ACHN (cell line): ENCODE measurements at regions not wholly inside any gene's neighbourhood (a gene's known extent, or its start where the extent isn't known, plus 50 kb on each side); places are given as distances from the start of the nearest gene placed in this dataset.
"Not testable (repeated sequence)": the region's sequence is repeated elsewhere in the genome, so short reads cannot be mapped to it uniquely, and the experiment has no call there.

Experiments used
- DNase-seq: peaks from one replicate; pipeline ENCODE4 v3.0.0-alpha.2; 2015
- in situ Hi-C: cut with HindIII; loops from 2 replicates; pipeline ENCODE4 v1.10.0; 2017; ENCODE audit warnings: low sequenced_read_pairs, low pct_ligation_motif_present, low pct_unique_long_range_greater_than_20kb

DNA sequence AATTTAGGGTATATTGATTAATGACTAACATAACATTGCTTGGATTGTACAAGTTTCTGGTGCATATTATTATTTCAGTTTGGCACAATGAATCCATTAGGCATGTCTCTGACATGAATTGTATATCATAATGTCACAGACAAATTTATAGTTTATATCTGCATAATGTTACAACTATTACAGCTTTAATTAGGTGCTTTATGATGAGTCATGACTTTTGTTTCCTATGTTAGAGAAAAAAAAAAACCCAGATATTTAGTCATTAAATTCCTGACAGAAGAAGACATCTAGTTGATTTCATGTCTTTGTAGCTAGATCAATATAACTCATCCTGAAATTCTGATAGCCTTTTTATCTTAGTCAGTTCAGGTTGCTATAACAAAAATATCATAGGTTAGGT is 385.7 kb upstream of the EPHA5 start:
- no peak for DNase-seq

DNA sequence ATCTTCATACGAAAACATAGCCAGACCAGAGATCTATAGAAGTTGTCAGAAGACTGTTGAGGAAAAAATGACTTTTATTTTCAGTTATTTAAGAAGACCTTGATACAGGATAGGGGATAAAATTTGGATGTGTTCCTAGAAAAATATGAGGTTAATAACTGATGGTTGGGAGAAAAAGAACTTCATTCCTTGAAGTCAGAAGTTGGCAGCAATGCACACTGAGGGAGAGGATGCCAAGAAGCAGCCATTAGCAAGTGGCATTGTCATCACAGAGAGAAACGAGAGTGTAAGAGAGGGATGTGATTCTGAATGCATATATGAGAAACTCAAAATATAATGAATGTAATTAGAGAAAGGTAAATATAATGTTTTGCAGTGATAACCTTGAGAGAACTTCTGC is 382.1 kb upstream of the EPHA5 start:
- in situ Hi-C loops = no loop called here
- DNase-seq = no peak

More for the DNA sequence above, 385.7 kb upstream of the EPHA5 start:
- in situ Hi-C loops = no loop called here

DNA sequence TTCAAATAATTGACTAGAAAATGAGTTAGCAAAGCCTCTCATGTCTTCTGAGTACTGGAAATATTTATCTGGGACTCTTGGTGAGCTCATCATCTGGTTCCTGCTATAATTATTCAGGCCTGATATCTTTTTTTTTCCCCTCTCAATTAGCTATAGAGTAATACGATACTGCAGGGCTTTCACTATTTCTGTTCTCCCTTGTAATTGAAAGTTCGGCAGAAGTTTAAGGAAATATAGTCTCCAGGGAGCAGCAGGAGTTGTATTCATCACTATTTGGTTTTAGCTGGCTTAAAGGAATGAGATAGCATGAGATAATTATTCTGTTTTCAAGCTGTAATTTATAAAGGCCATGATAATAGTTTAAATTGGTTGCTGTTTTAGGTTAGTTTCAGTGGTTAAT is 378.6 kb upstream of the EPHA5 start:
- in situ Hi-C loops = no loop called here
- DNase-seq = no peak

DNA sequence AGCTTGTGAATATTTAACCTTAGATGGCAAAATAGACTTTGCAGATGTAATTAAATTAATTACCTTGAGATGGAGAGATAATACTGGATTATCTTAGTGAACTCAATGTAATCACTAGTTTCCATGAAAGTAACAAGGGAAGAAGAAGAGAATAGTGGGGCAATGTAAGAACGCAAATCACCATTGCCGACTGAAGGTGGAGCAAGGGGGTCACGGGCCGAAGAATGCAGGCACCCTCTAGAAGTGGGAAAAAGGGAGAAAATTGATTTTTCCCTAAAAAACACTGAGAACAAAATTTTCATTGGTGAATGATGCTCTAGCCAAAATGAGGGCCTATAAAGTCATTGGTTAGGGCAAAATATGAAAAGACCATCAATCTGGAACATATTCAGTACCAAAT is 375.6 kb upstream of the EPHA5 start:
- no peak for DNase-seq
- in situ Hi-C loops = no loop called here

DNA sequence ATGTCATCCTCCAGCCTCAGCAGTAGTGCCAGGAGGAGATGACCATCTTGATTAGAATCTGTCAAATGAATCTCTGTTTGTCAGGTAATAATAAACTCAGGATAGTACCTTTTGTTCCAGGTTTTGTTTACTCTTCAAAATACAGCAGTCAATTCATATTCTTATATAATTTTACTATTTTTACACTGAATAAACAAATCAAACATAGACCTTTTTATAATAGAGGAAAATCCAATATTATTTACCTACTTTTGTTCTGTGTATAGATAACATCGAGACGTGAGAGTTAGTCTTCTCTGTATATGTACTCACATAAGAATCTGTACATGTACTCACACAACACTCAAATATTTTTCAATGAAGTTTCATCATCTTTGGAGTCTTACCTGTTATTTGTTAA is 365.4 kb upstream of the EPHA5 start:
- in situ Hi-C loops = no loop called here
- no peak for DNase-seq

DNA sequence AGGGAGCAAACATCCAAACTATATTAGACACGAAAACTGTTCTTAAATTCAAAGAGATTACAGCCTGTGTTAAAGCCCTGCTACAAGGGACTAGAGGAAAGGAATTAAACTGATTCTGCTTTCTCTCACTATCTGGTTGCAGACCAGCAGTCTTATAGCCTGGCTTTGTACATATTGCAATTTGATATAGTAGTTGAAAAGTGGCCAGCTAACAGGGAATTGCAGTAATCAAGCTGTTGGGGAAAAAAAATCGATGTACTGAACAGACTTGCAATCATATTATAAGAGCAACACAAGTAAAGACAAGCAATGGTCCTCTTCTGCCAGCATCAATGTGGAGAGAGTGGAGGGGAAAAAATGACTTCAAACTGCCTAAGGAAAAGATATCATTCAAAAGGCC is 364.4 kb upstream of the EPHA5 start:
- no peak for DNase-seq
- in situ Hi-C loops = no loop called here

DNA sequence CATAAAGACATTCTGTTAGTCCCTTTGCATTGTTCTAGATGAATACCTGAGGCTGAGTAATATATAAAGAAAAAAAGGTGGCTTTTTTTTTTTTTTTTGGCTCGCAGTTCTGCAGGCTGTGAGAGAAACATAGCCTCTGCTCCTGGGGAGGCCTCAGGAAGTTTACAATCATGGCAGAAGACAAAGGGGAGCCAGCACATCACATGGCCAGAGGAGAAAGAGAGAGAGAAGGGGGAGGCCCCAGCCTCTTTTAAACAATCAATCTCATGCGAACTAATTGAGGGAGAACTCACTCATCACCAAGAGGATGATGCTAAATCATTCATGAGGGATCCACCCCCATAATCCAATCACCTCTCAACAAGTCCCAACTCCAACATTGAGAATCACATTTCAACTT is 364.0 kb upstream of the EPHA5 start:
- DNase-seq = no peak
- in situ Hi-C loops = no loop called here

DNA sequence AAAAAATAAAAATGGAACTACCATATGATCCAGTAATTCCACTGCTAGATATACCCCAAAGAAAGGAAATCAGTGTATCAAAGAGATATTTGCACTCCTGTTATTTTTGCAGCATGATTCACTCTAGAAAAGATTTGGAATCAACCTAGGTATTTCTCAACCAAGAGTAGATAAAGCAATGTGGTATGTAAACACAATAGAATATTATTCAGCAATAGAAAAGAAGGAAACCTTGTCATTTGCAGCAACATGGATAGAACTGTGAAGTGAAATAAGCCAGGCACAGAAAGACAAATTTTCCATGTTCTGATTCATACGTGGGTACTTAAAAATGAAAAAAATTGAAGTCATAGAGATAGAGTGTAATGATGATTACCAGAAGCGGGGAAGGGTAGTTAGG is 362.3 kb upstream of the EPHA5 start:
- in situ Hi-C loops = no loop called here
- DNase-seq = no peak

DNA sequence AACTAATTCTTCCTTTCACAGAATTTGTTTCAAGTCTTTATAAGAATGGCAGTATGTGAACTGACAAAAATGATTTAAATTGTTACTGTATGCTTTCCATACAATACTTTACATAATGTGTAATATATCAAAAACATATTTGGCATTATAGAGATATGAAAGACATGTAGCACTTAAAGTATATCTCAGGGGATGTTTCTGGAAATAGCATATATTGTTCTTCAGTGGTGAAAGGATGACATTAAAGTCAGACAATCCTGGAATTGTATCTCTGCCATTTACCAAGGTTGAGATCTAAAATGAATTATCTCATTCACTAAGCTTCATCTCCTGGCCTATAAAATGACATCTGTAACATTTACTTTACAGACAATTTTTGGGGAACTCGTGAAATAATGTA is 358.4 kb upstream of the EPHA5 start:
- in situ Hi-C loops = no loop called here
- no peak for DNase-seq

DNA sequence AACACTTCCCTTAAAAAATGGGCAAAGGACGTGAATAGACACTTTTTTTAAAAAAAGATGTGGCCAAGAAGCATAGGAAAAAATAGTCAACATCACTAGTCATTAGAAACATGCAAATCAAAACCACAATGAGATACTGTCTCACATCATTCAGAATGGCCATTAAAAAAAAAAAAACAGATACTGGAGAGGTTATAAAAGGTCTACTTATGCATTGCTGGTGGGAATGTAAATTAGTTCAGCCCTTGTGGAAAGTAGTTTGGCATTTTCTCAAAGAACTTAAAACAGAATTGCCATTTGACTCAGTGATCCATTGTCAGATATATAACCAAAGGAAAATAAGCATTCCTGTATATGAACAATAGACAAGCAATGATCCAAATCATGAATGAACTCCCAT is 352.8 kb upstream of the EPHA5 start:
- no peak for DNase-seq
- in situ Hi-C loops = no loop called here

DNA sequence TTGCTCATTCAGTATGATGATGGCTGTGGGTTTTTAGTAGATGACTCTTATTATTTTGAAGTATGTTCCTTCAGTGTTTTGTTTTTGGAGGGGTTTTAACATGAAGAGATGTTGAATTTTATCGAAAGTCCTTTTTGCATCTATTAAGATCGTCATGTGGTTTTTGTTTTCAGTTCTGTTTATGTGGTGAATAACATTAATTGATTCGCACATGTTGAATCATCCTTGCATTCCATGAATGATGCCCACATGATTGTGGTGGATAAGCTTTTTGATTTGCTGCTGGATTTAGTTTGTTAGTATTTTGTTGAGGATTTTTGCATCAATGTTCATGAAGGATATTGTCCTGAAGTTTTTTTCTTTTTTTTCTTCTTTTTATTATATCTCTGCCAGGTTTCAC is 347.4 kb upstream of the EPHA5 start:
- no peak for DNase-seq

DNA sequence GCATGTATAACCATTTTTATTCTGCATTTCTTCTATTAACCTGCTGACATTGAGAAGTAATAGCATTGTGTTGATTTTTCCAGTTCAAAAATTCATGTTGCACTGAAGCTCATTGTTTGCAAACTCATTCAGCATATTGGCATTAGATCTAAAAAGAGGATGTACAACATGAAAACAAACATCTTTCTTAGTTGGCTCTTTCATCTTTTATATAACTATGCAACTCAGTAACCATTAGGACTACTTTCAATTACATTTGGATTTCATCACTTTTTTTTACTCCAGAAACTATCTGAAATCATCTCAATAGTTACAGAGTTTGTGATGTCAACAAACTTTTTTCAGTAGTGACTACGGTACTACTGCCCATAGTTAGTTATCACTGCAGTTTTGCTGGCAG is 346.0 kb upstream of the EPHA5 start:
- DNase-seq = no peak
- in situ Hi-C loops = no loop called here

More for the DNA sequence above, 347.4 kb upstream of the EPHA5 start:
- in situ Hi-C loops = no loop called here

DNA sequence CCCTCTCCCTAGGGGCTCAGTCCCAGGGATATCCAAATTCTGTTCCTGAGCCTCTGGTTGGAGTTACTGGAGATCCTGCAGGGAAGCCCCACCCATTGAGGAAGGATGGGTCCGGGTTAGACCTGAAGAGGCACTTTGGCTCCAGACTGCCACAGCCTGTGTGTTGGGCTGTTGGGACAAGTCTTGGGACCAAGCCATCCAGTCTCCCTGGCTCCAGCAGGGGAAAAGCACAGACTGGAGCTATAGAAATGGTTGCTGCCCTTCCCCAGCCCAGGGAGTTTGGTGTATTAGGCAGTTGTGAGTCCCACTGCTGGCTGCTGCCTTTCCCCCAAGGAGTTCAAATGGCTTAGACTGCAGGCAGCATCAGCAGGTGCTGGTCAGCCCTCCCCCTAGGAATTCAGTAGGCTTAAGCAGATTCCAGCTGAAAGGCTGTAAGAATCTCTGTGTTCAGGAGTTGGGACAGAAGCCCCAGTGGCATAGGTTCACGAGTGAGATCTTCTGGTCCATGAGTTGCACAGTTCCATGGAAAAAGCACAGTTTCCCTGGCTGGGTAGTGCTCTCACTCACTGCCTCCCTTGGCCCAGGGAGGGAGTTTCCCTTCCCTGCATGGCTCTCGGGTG is 344.0 kb upstream of the EPHA5 start:
- no peak for DNase-seq
- in situ Hi-C loops = no loop called here

DNA sequence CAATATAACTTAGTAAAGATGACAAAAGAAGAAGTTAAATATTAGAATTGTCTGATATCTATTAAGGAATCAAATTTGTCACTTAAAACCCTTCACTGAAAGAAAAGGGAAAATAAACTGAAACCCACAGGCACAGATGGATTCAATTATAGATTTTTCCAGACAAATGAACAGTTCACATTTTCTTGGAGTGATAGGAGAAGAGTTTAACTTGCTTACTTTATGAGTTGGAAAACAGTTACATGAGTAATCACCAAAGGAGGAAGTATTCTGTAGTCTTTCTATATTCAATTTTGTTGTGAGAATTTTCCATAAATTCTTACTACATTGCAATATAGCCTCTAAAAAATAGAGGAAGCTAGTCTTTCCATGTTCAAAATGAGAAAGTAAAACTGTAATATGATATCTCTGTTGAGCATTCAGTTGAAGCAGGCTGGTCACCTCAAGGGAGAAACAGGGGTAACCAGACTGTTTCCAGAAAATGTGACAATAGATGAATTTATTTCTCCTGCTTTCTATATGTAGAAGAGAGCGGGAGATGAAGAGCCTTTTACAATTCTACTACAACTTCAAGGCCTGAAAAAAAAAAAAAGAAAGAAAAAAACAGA is 330.3 kb upstream of the EPHA5 start:
- DNase-seq = no peak

DNA sequence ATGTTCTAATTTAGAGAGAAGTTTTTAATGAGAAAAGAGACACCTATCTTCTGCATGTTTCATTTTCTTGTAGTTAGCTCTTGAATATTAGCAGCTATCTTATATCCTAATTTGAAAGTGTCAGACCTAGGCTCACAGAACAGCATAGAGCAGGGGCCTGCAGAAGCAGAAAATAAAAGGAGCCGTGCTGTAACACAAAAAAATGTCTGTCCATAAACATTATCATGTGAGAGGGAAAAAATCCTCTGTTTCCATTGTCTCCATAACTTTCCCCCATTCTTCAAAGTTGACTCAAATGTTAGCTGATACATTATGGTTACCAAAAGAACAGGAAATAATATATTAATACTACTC is 329.2 kb upstream of the EPHA5 start:
- DNase-seq = no peak
- in situ Hi-C loops = no loop called here

More for the DNA sequence above, 330.3 kb upstream of the EPHA5 start:
- in situ Hi-C loops = no loop called here

DNA sequence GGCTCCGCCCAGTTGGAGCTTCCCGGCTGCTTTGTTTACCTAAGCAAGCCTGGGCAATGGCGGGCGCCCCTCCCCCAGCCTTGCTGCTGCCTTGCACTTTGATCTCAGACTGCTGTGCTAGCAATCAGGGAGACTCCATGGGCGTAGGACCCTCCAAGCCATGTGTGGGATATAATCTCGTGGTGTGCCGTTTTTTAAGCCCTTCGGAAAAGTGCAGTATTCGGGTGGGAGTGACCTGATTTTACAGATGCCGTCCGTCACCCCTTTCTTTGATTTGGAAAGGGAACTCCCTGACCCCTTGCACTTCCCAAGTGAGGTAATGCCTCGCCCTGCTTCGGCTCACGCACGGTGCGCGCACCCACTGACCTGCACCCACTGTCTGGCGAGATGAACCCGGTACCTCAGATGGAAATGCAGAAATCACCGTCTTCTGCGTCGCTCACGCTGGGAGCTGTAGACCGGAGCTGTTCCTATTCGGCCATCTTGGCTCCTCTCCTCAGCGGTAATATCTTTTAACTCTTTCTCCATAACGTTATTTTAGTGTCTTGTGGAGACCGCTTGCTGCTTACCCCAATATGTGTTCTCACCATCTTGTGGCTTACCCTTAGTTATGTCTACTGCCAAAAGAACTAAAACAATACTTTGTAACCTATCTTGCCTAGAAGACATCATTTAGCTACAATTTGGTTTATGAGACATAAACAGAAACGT is 328.7 kb upstream of the EPHA5 start:
- in situ Hi-C loops = not testable (repeated sequence)

DNA sequence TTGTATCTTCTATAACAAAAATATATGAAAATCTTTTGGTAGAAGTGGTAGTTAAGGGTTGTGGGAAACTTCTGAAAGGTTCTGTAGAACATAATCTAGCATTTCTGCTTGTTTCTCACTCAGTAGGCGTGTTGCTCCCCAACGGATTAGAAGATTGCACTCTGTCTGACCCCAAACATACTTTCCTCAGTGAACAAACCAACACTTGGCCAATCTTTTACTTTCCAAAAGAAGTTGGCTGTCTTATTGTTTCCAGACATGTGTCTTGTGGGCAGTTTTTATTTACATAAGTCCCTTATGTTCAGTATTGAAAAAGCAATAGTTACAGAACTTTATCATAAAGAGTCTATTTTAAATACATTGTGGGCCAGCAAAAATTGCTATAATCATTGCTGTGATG is 312.8 kb upstream of the EPHA5 start:
- in situ Hi-C loops = no loop called here
- DNase-seq = no peak

More for the DNA sequence above, 328.7 kb upstream of the EPHA5 start:
- DNase-seq = not testable (repeated sequence)

DNA sequence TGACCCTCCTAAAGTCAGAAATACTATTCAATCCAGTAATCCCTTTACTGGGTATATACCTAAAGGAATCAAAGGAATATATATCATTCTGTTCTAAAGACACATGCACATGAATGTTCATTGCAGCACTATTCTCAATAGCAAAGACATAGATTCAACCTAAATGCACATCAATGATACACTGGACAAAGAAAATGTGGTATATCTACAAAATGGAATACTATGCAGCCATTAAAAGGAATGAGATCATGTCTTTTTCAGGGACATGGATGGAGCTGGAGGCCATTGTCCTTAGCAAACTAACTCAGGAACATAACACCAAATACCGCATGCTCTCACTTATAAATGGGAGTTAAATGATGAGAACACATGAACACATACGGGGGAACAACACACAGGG is 306.0 kb upstream of the EPHA5 start:
- DNase-seq = no peak
- in situ Hi-C loops = no loop called here

DNA sequence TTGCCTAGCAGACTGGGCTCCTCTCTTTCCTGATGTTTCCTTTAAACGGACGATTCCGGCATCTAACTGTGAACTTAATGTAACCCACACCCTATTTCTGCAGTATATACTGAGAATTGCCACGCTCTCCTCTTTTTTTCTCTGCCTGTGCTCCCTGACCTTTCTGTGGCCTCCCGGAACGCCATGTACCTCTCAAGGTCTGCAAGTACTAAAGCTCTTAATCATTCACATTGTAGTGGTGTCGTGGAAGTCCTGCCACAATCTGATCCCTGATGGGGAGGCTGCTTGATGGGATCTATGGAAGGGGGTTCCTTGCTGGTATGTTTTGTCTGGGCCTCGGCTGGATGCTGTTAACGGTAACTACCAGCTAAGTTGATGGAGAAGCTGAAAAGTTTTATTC is 302.9 kb upstream of the EPHA5 start:
- in situ Hi-C loops = no loop called here
- no peak for DNase-seq

DNA sequence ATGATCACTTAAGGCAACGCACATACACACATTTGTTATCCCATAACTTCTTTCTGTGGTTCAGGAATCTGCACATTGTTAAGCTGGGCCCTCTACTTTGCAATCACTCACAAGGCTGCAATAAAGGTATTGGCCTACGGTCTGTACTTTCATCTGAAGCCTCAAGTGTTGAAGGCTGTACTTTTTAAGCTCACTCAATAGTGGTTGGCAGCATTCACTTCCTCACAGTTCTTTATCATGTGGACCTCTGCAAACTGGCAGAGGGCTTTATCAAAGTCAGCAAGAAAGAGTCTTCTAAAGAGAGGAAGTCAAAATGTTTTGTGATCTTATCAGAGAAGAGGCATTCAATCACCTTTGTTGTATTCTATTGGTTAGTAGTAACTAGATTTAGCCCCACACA is 301.4 kb upstream of the EPHA5 start:
- in situ Hi-C loops = no loop called here
- DNase-seq = no peak
